Esophagus muscularis mucosa (tissue), 4 donors: ENCODE measurements at regions not wholly inside any gene's neighbourhood (a gene's known extent, or its start where the extent isn't known, plus 50 kb on each side); places are given as distances from the start of the nearest gene placed in this dataset.

Source experiments
- DNase-seq: peaks from one replicate; pipeline ENCODE4 v3.0.0-alpha.2; 2017; ENCODE audit errors: extremely low spot score
- H3K27ac ChIP-seq, 4 donors: fragments of 200-600 bp; sonication (generic); replicated peaks in 1 of 4; 1 replicate in 3 of 4; 2 replicates in 1 of 4; pipeline ENCODE4 v1.5.1; 2016 to 2019; ENCODE audit warnings: mild to moderate bottlenecking in 1 of 4
- H3K27me3 ChIP-seq, 4 donors: fragments of 200-600 bp; sonication (generic); one replicate each; pipeline versions ENCODE4 v1.5.1 to v1.6.0; 2016 to 2019
- H3K36me3 ChIP-seq, 4 donors: fragments of 200-600 bp; sonication (generic); one replicate each; pipeline ENCODE4 v1.5.1; 2016 to 2019
- H3K4me1 ChIP-seq, 4 donors: fragments of 200-600 bp; sonication (generic); one replicate each; pipeline ENCODE4 v1.5.1; 2016 to 2019
- H3K4me3 ChIP-seq, 4 donors: fragments of 200-600 bp; sonication (generic); 1 replicate in 2 of 4; 2 replicates in 2 of 4; pipeline ENCODE4 v1.5.1; 2016 to 2019; ENCODE audit warnings: mild to moderate bottlenecking in 4 of 4, moderate library complexity in 1 of 4
- H3K9me3 ChIP-seq, 4 donors: fragments of 200-600 bp; sonication (generic); 1 replicate in 3 of 4; 2 replicates in 1 of 4; pipeline ENCODE4 v1.5.1; 2016 to 2019
- CTCF ChIP-seq, 3 experiments: fragments of 200-600 bp in 2 of 3; fragments of 450-650 bp in 1 of 3; sonication (generic) in 2 of 3; IDR thresholded peaks; one replicate each; pipeline ENCODE4 v1.5.1; 2017 to 2019; ENCODE audit warnings: antibody characterized with exemption in 3 of 3, mild to moderate bottlenecking in 2 of 3, moderate library complexity in 1 of 3
- EP300 ChIP-seq: sonication (generic); formaldehyde crosslinking; IDR thresholded peaks from one replicate; pipeline ENCODE4 v1.6.1; 2017; ENCODE audit warnings: antibody characterized with exemption
- POLR2A ChIP-seq: fragments of 450-650 bp; IDR thresholded peaks from one replicate; pipeline ENCODE4 v1.6.1; 2017; ENCODE audit warnings: antibody characterized with exemption, moderate library complexity, mild to moderate bottlenecking, low read depth
- POLR2AphosphoS5 ChIP-seq, 2 donors: sonication (generic); formaldehyde crosslinking; IDR thresholded peaks; one replicate each; pipeline ENCODE4 v1.6.1; 2017; ENCODE audit warnings: antibody characterized with exemption in 2 of 2
- WGBS: methylation state at CpG from one replicate; pipeline ENCODE4 v1.1.5; 2018; 5-methylcytosine and 5-hydroxymethylcytosine counted together
- intact Hi-C: fragments of 100-400 bp; cut with DNase I; formaldehyde crosslinking; loops from one replicate; pipeline ENCODE4 v1.15.1; 2023

GRCh38 chr2:155630760-155631159, 701.8 kb downstream of the NR4A2 start:
- Histone ChIP-seq H3K27ac (no peak overlapping the region), H3K4me1 (no peaks in the 10 kb centered on the region), H3K27me3 (no peaks in the 10 kb centered on the region), H3K36me3 (no peaks in the 10 kb centered on the region), H3K4me3 (no peak overlapping the region), H3K9me3 (no peaks in the 10 kb centered on the region)
- intact Hi-C loops: no loop called here
- 63% methylated on average over 5 of the region's 5 CpGs for WGBS
- no peak for TF ChIP-seq POLR2A
- no peak for TF ChIP-seq CTCF (IDR thresholded peaks at IDR 0.05)
- TF ChIP-seq EP300: no peak
- no peak for TF ChIP-seq POLR2AphosphoS5 (IDR thresholded peaks at IDR 0.05)
- DNase-seq: no peak

- intact Hi-C loops: no loop called here
- 29% methylated on average over 1 of the region's 1 CpG for WGBS
- H3K4me1 ChIP-seq: no peaks in the 10 kb centered on the region
- H3K27ac ChIP-seq: no peak overlapping the region
- H3K9me3 ChIP-seq: no peaks in the 10 kb centered on the region
- no peaks in the 10 kb centered on the region for H3K36me3 ChIP-seq
- no peak for DNase-seq
- TF ChIP-seq POLR2AphosphoS5 (IDR thresholded peaks at IDR 0.05) (no peak), POLR2A (no peak), CTCF (IDR thresholded peaks at IDR 0.05) (no peak), EP300 (no peak)
- no peaks in the 10 kb centered on the region for H3K27me3 ChIP-seq
- H3K4me3 ChIP-seq: no peak overlapping the region
These were observed 710.1 kb downstream of the NR4A2 start for GRCh38 chr2:155622443-155622842.

- Histone ChIP-seq H3K36me3 (no peaks in the 10 kb centered on the region), H3K27ac (no peak overlapping the region), H3K4me1 (no peaks in the 10 kb centered on the region), H3K4me3 (no peak overlapping the region), H3K27me3 (no peaks in the 10 kb centered on the region), H3K9me3 (peaks cover 0 to 12% (median 3%) of the 10 kb centered on the region in 4 donors)
- TF ChIP-seq POLR2AphosphoS5 (IDR thresholded peaks at IDR 0.05) (no peak), CTCF (IDR thresholded peaks at IDR 0.05) (no peak), POLR2A (no peak), EP300 (no peak)
- 85% methylated on average over 6 of the region's 10 CpGs for WGBS
- no peak for DNase-seq
- intact Hi-C loops: no loop called here
These were observed 731.4 kb downstream of the NR4A2 start for GRCh38 chr2:155600914-155601760.

GRCh38 chr2:155600296-155600695, 732.2 kb downstream of the NR4A2 start:
- Histone ChIP-seq H3K27ac (no peak overlapping the region), H3K36me3 (no peaks in the 10 kb centered on the region), H3K9me3 (peaks cover 0 to 15% (median 3%) of the 10 kb centered on the region in 4 donors), H3K4me1 (no peaks in the 10 kb centered on the region), H3K4me3 (no peak overlapping the region), H3K27me3 (no peaks in the 10 kb centered on the region)
- TF ChIP-seq EP300: no peak
- TF ChIP-seq POLR2A: no peak
- TF ChIP-seq CTCF (IDR thresholded peaks at IDR 0.05): no peak
- TF ChIP-seq POLR2AphosphoS5 (IDR thresholded peaks at IDR 0.05): no peak
- no peak for DNase-seq
- intact Hi-C loops: no loop called here
- WGBS: 100% methylated on average over 6 of the region's 10 CpGs
